VCaP (cell line): ENCODE measurements at regions not wholly inside any gene's neighbourhood (a gene's known extent, or its start where the extent isn't known, plus 50 kb on each side); places are given as distances from the start of the nearest gene placed in this dataset.

Experiments used
- H3K27ac ChIP-seq: fragments of 450-650 bp; 2 replicates; pipeline ENCODE4 v1.5.1; 2017
- CTCF ChIP-seq: fragments of 450-650 bp; conservative IDR thresholded peaks from 2 replicates; pipeline ENCODE4 v1.5.1; 2017; ENCODE audit warnings: mild to moderate bottlenecking, moderate library complexity

- H3K27ac ChIP-seq: no peak overlapping the region
- TF ChIP-seq CTCF: no peak
Observed at GRCh38 chr21:22597660-22598255, 1599.5 kb downstream of the NCAM2 start.

- TF ChIP-seq CTCF: no peak
Observed at GRCh38 chr21:22609802-22610201, 1611.6 kb downstream of the NCAM2 start.

GRCh38 chr21:22627911-22628310 is 1629.7 kb downstream of the NCAM2 start:
- H3K27ac ChIP-seq: no peak overlapping the region
- no peak for TF ChIP-seq CTCF

More at GRCh38 chr21:22609802-22610201, 1611.6 kb downstream of the NCAM2 start:
- H3K27ac ChIP-seq: no peak overlapping the region

- no peak overlapping the region for H3K27ac ChIP-seq
- no peak for TF ChIP-seq CTCF
Observed at GRCh38 chr21:22630953-22631465, 1632.8 kb downstream of the NCAM2 start.

- no peak for TF ChIP-seq CTCF
- H3K27ac ChIP-seq: no peak overlapping the region
Observed at GRCh38 chr21:22632176-22632575, 1634.0 kb downstream of the NCAM2 start.

GRCh38 chr21:22649246-22649645 is 1651.0 kb downstream of the NCAM2 start:
- TF ChIP-seq CTCF: no peak
- H3K27ac ChIP-seq: no peak overlapping the region

GRCh38 chr21:22650226-22650625 is 1652.0 kb downstream of the NCAM2 start:
- TF ChIP-seq CTCF: no peak
- H3K27ac ChIP-seq: no peak overlapping the region
